CD14-positive monocyte (primary cell): ENCODE measurements at regions not wholly inside any gene's neighbourhood (a gene's known extent, or its start where the extent isn't known, plus 50 kb on each side); places are given as distances from the start of the nearest gene placed in this dataset.

Experiments used
- DNase-seq, 3 donors: peaks; one replicate each; pipeline ENCODE4 v3.0.0-alpha.2; 2011 to 2022
- H2AFZ ChIP-seq: 2 replicates; pipeline ENCODE4 v1.6.0; 2012; ENCODE audit warnings: mild to moderate bottlenecking, low read depth, low read length, inconsistent platforms; ENCODE audit not compliant: insufficient read depth, poor library complexity, severe bottlenecking
- H3K27ac ChIP-seq, 2 donors: 1 replicate in 1 of 2; 2 replicates in 1 of 2; pipeline ENCODE4 v1.5.1; 2012 to 2013; ENCODE audit warnings: low read length in 2 of 2, control low read depth in 1 of 2, inconsistent platforms in 1 of 2, low read depth in 1 of 2, mild to moderate bottlenecking in 1 of 2
- H3K27me3 ChIP-seq, 2 donors: one replicate each; pipeline versions ENCODE4 v1.6.0 to v1.6.1; 2011 to 2013; ENCODE audit warnings: low read length in 2 of 2; ENCODE audit not compliant: control insufficient read depth in 2 of 2, insufficient read depth in 2 of 2
- H3K36me3 ChIP-seq, 2 donors: replicated peaks in 1 of 2; 1 replicate in 1 of 2; 2 replicates in 1 of 2; pipeline versions ENCODE4 v1.5.1 to v1.6.1; 2012 to 2013; ENCODE audit warnings: low read length in 2 of 2, control low read depth in 1 of 2, inconsistent platforms in 1 of 2, mild to moderate bottlenecking in 1 of 2; ENCODE audit not compliant: insufficient read depth in 2 of 2, control insufficient read depth in 1 of 2
- H3K4me1 ChIP-seq, 2 donors: 1 replicate in 1 of 2; 2 replicates in 1 of 2; pipeline versions ENCODE4 v1.5.1 to v1.6.1; 2012 to 2013; ENCODE audit warnings: low read length in 2 of 2, control low read depth in 1 of 2, inconsistent platforms in 1 of 2, mild to moderate bottlenecking in 1 of 2, moderate library complexity in 1 of 2; ENCODE audit not compliant: insufficient read depth in 2 of 2, control insufficient read depth in 1 of 2
- H3K4me2 ChIP-seq: replicated peaks from 2 replicates; pipeline ENCODE3; 2012; ENCODE audit warnings: low read length, moderate library complexity, mild to moderate bottlenecking; ENCODE audit not compliant: poor library complexity, severe bottlenecking; ENCODE audit errors: extremely low read depth
- H3K4me3 ChIP-seq, 3 experiments: fragments of 200-600 bp in 1 of 3; sonication (generic) in 1 of 3; replicated peaks in 1 of 3; 1 replicate in 2 of 3; 2 replicates in 1 of 3; pipeline ENCODE4 v1.5.1; 2011 to 2013; ENCODE audit warnings: low read length in 3 of 3, mild to moderate bottlenecking in 3 of 3, control low read depth in 2 of 3, low read depth in 2 of 3, inconsistent platforms in 1 of 3, moderate library complexity in 1 of 3
- H3K79me2 ChIP-seq: 2 replicates; pipeline ENCODE4 v1.6.0; 2012; ENCODE audit warnings: mild to moderate bottlenecking, control low read depth, inconsistent platforms, low read length, moderate library complexity; ENCODE audit not compliant: insufficient read depth
- H3K9ac ChIP-seq: 2 replicates; pipeline ENCODE4 v1.6.0; 2017; ENCODE audit warnings: low read length, mild to moderate bottlenecking; ENCODE audit not compliant: insufficient read depth, poor library complexity, severe bottlenecking
- H3K9me3 ChIP-seq, 2 donors: replicated peaks in 1 of 2; 1 replicate in 1 of 2; 2 replicates in 1 of 2; pipeline versions ENCODE4 v1.5.1 to v1.6.1; 2012 to 2013; ENCODE audit warnings: low read length in 2 of 2, control low read depth in 1 of 2; ENCODE audit not compliant: control insufficient read depth in 1 of 2, insufficient read depth in 1 of 2
- H4K20me1 ChIP-seq: 2 replicates; pipeline ENCODE4 v1.6.0; 2012; ENCODE audit warnings: mild to moderate bottlenecking, low read length, control low read depth, moderate library complexity; ENCODE audit not compliant: insufficient read depth
- H3K27ac Mint-ChIP-seq, 7 donors: one replicate each; pipeline ENCODE4 v1.8.0; 2020; ENCODE audit warnings: mild to moderate bottlenecking in 7 of 7, mixed read lengths in 7 of 7, moderate library complexity in 6 of 7, inconsistent platforms in 2 of 7
- H3K27me3 Mint-ChIP-seq, 3 donors: one replicate each; pipeline ENCODE4 v1.8.0; 2021 to 2022; ENCODE audit warnings: low read depth in 3 of 3, mild to moderate bottlenecking in 3 of 3, mixed read lengths in 3 of 3, moderate library complexity in 3 of 3, inconsistent platforms in 1 of 3
- H3K36me3 Mint-ChIP-seq, 2 donors: one replicate each; pipeline ENCODE4 v1.8.0; 2020; ENCODE audit warnings: mixed read lengths in 2 of 2, inconsistent platforms in 1 of 2, mild to moderate bottlenecking in 1 of 2
- H3K4me1 Mint-ChIP-seq: one replicate; pipeline ENCODE4 v1.8.0; 2020; ENCODE audit warnings: mild to moderate bottlenecking, mixed read lengths
- H3K4me3 Mint-ChIP-seq, 2 donors: one replicate each; pipeline ENCODE4 v1.8.0; 2020; ENCODE audit warnings: mild to moderate bottlenecking in 2 of 2, mixed read lengths in 2 of 2, moderate library complexity in 1 of 2
- H3K9me3 Mint-ChIP-seq, 7 donors: one replicate each; pipeline ENCODE4 v1.8.0; 2020 to 2022; ENCODE audit warnings: mixed read lengths in 7 of 7, mild to moderate bottlenecking in 6 of 7, moderate library complexity in 6 of 7, inconsistent platforms in 2 of 7
- WGBS: methylation state at CpG from one replicate; pipeline ENCODE4 v1.1.5; 2013; ENCODE audit warnings: missing lambda C conversion rate; ENCODE audit not compliant: insufficient coverage; 5-methylcytosine and 5-hydroxymethylcytosine counted together
- intact Hi-C, 2 donors: fragments of 100-400 bp; cut with micrococcal nuclease; formaldehyde crosslinking; loops; one replicate each; pipeline versions ENCODE4 v1.15.0 to v1.15.1; 2023
- TF ChIP-seq, protein P1 (sequence below): fragments of 200-600 bp; IDR thresholded peaks from one replicate; pipeline ENCODE4 v1.8.0; 2022; ENCODE audit warnings: antibody characterized with exemption, mild to moderate bottlenecking

DNA sequence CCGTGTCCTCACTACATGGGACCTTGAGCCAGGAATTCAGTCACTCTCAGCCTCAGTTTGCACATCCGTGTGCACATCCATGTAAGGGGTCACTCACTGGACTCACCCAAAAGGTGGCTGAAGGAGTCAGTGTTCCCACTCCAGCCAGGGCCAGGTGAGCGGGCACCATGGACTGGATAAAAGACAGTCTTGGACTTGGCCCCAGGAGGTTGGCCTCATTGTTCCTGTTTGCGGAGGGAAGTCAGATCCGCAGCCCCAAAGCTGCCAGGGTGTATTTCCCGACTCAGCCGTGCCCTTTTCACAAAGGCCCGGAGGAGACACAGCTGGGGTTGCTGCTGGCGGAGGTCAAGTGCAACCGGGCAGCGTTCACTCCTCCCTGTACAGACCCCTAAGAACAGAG lies 170.7 kb upstream of the MYL2 start:
- Histone ChIP-seq H4K20me1 (no peaks in the 10 kb centered on the region), H3K36me3 (no peaks in the 10 kb centered on the region), H3K27me3 (no peaks in the 10 kb centered on the region), H3K4me2 (no peak overlapping the region), H3K79me2 (no peaks in the 10 kb centered on the region), H3K27ac (no peak overlapping the region), H3K9me3 (no peaks in the 10 kb centered on the region), H3K4me3 (no peak overlapping the region), H3K4me1 (peaks cover 4 to 9% of the 10 kb centered on the region in 2 donors), H2AFZ (no peak overlapping the region), H3K9ac (no peak overlapping the region)
- 42% methylated on average over 8 of the region's 11 CpGs for WGBS
- intact Hi-C loops: no loop called here
- H3K27me3 Mint-ChIP-seq: peaks cover 9 to 12% (median 10%) of the 10 kb centered on the region in 3 donors
- H3K36me3 Mint-ChIP-seq: no peaks in the 10 kb centered on the region
- H3K9me3 Mint-ChIP-seq: peaks cover 0 to 2% (median 0%) of the 10 kb centered on the region in 7 donors
- H3K4me1 Mint-ChIP-seq: peaks cover 24% of the 10 kb centered on the region
- peak in 2 of 3 donors; percentile 5 to 15 for DNase-seq
- H3K27ac Mint-ChIP-seq: no peak overlapping the region
- H3K4me3 Mint-ChIP-seq: peak overlapping the region in 1 of 2 donors; percentile 55
- TF ChIP-seq, protein P1, sequence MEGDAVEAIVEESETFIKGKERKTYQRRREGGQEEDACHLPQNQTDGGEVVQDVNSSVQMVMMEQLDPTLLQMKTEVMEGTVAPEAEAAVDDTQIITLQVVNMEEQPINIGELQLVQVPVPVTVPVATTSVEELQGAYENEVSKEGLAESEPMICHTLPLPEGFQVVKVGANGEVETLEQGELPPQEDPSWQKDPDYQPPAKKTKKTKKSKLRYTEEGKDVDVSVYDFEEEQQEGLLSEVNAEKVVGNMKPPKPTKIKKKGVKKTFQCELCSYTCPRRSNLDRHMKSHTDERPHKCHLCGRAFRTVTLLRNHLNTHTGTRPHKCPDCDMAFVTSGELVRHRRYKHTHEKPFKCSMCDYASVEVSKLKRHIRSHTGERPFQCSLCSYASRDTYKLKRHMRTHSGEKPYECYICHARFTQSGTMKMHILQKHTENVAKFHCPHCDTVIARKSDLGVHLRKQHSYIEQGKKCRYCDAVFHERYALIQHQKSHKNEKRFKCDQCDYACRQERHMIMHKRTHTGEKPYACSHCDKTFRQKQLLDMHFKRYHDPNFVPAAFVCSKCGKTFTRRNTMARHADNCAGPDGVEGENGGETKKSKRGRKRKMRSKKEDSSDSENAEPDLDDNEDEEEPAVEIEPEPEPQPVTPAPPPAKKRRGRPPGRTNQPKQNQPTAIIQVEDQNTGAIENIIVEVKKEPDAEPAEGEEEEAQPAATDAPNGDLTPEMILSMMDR: no peak

DNA sequence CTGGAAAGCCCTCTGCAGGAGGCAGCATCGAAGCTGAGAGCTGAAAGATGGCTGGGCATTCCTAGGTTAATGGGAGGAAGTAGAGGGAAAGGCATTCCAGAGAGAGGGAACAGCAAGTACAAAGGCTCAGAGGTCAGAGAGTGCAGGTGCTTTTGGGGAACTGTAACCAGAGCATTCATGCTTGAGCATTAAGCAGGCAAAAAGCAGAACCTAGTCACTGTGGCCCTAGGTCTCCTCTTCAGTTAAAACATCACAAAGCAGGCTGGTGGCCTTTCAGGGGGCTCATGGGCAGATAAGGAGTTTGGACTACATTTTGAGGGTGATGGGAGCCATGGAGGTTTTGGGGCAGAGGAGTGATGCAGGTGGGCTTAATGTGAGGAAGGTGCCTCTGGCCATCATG lies 169.2 kb upstream of the MYL2 start:
- Histone ChIP-seq H3K36me3 (no peaks in the 10 kb centered on the region), H2AFZ (no peak overlapping the region), H4K20me1 (no peaks in the 10 kb centered on the region), H3K4me1 (peaks cover 4 to 9% of the 10 kb centered on the region in 2 donors), H3K9me3 (no peaks in the 10 kb centered on the region), H3K27ac (no peak overlapping the region), H3K27me3 (no peaks in the 10 kb centered on the region), H3K9ac (no peak overlapping the region), H3K4me2 (no peak overlapping the region), H3K4me3 (no peak overlapping the region), H3K79me2 (no peaks in the 10 kb centered on the region)
- intact Hi-C loops: no loop called here
- Mint-ChIP-seq H3K4me1 (peaks cover 22% of the 10 kb centered on the region), H3K36me3 (no peaks in the 10 kb centered on the region), H3K27me3 (peaks cover 9 to 12% (median 9%) of the 10 kb centered on the region in 3 donors), H3K27ac (peak overlapping the region in 1 of 7 donors; percentile 76), H3K9me3 (peaks cover 0 to 2% (median 0%) of the 10 kb centered on the region in 7 donors), H3K4me3 (no peak overlapping the region)
- peak in 1 of 3 donors; percentile 7 for DNase-seq
- WGBS: 100% methylated on average over 1 of the region's 1 CpG
- TF ChIP-seq, protein P1: no peak
